SK-N-MC (cell line): ENCODE measurements at regions not wholly inside any gene's neighbourhood (a gene's known extent, or its start where the extent isn't known, plus 50 kb on each side); places are given as distances from the start of the nearest gene placed in this dataset.
"Not testable (repeated sequence)": the region's sequence is repeated elsewhere in the genome, so short reads cannot be mapped to it uniquely, and the experiment has no call there.

ENCODE experiments used
- DNase-seq: peaks from one replicate; pipeline ENCODE4 v3.0.0-alpha.2; 2011; ENCODE audit warnings: low read depth, low spot score
- H3K27ac ChIP-seq: fragments of 200-600 bp; sonication (generic); 2 replicates; pipeline ENCODE4 v1.5.1; 2016; ENCODE audit warnings: mixed run types
- H3K36me3 ChIP-seq: fragments of 200-600 bp; sonication (generic); 2 replicates; pipeline ENCODE4 v1.6.1; 2017; ENCODE audit warnings: antibody characterized with exemption, low read length, mixed read lengths; ENCODE audit not compliant: insufficient read depth
- H3K4me3 ChIP-seq: fragments of 200-600 bp; sonication (generic); 2 replicates; pipeline ENCODE4 v1.5.1; 2016
- H3K9ac ChIP-seq: fragments of 200-600 bp; sonication (generic); 2 replicates; pipeline ENCODE4 v1.8.0; 2017; ENCODE audit warnings: mixed run types, mixed read lengths; ENCODE audit not compliant: insufficient read length
- H3K9me3 ChIP-seq: fragments of 200-600 bp; sonication (generic); 2 replicates; pipeline ENCODE4 v1.6.1; 2017; ENCODE audit warnings: low read depth, mild to moderate bottlenecking, antibody characterized with exemption, low read length, moderate library complexity, mixed read lengths
- EZH2 ChIP-seq: fragments of 200-600 bp; sonication (generic); IDR thresholded peaks from one replicate; pipeline ENCODE4 v1.6.1; 2017; ENCODE audit warnings: antibody characterized with exemption
- FOXP2 ChIP-seq: optimal IDR thresholded peaks from 2 replicates; pipeline ENCODE3; 2011; ENCODE audit warnings: mild to moderate bottlenecking, moderate library complexity; ENCODE audit not compliant: insufficient read depth; ENCODE audit errors: extremely low read length, control extremely low read depth
- POLR2AphosphoS5 ChIP-seq: IDR thresholded peaks from 2 replicates; pipeline ENCODE4 v1.6.1; 2012; ENCODE audit warnings: mild to moderate bottlenecking, low read depth, low read length, borderline replicate concordance

DNA sequence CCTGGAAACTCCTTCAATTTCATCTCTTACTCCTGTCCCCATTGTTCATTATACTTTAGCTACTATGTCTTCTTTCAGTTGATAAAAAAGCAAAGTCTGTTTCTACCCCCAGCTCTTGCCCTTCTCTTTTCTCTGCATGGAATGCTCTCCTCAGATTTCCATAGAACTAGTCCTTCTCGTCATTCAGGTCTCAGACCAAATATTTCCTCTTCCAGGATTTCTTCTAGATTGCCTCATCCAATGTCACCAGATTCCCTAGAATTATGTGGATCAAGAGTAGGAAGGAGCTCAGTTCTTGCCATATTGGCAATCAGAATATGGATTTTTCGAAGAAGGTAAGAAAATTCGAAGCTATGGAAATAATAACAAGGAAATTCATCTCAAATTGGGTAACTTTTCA, 176.1 kb downstream of the GABRG2 start:
- TF ChIP-seq FOXP2 (no peak), POLR2AphosphoS5 (no peak), EZH2 (no peak)
- DNase-seq, result no peak
- no peaks in the 10 kb centered on the region for H3K9me3 ChIP-seq
- no peak overlapping the region for H3K4me3 ChIP-seq
- H3K36me3 ChIP-seq, result no peaks in the 10 kb centered on the region
- H3K9ac ChIP-seq, result no peak overlapping the region
- no peak overlapping the region for H3K27ac ChIP-seq

GRCh38 chr5:162248107-162248713, 180.6 kb downstream of the GABRG2 start:
- Histone ChIP-seq H3K4me3 (no peak overlapping the region), H3K9ac (no peak overlapping the region), H3K27ac (no peak overlapping the region), H3K9me3 (no peaks in the 10 kb centered on the region), H3K36me3 (no peaks in the 10 kb centered on the region)
- TF ChIP-seq EZH2 (no peak), POLR2AphosphoS5 (no peak), FOXP2 (no peak)
- DNase-seq, result no peak

GRCh38 chr5:162256711-162257110, 189.1 kb downstream of the GABRG2 start:
- no peaks in the 10 kb centered on the region for H3K9me3 ChIP-seq
- H3K9ac ChIP-seq, result no peak overlapping the region
- H3K4me3 ChIP-seq, result no peak overlapping the region
- DNase-seq, result no peak
- H3K27ac ChIP-seq, result no peak overlapping the region
- H3K36me3 ChIP-seq, result no peaks in the 10 kb centered on the region
- TF ChIP-seq POLR2AphosphoS5 (no peak), FOXP2 (no peak), EZH2 (no peak)

- H3K36me3 ChIP-seq, result no peaks in the 10 kb centered on the region
- no peak overlapping the region for H3K4me3 ChIP-seq
- no peaks in the 10 kb centered on the region for H3K9me3 ChIP-seq
- no peak overlapping the region for H3K27ac ChIP-seq
- no peak for TF ChIP-seq POLR2AphosphoS5
- TF ChIP-seq FOXP2, result no peak
- TF ChIP-seq EZH2, result no peak
- DNase-seq, result no peak
- no peak overlapping the region for H3K9ac ChIP-seq
These were observed 201.3 kb downstream of the GABRG2 start for GRCh38 chr5:162268694-162269481.

DNA sequence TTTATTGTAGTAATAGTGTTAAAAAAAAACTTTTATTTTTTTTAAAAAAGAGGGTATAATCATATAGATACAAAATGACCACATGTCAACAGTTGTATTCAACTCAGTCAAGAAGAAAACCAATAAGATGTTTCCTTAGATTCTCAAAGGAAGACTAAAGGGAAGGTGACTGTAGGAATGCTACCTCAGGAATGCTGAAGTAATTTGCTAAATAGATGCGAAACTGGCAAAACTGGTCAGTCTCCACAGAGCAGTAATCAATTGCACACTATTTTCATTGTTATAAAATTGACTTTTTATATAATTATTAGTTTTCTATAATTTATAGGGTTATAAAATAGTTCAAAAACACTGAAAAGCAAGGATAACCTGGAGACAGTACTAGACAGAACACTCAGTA, 204.8 kb downstream of the GABRG2 start:
- Histone ChIP-seq H3K9me3 (no peaks in the 10 kb centered on the region), H3K36me3 (no peaks in the 10 kb centered on the region), H3K9ac (no peak overlapping the region), H3K4me3 (no peak overlapping the region), H3K27ac (no peak overlapping the region)
- DNase-seq, result no peak
- no peak for TF ChIP-seq FOXP2
- TF ChIP-seq EZH2, result no peak
- TF ChIP-seq POLR2AphosphoS5, result no peak

DNA sequence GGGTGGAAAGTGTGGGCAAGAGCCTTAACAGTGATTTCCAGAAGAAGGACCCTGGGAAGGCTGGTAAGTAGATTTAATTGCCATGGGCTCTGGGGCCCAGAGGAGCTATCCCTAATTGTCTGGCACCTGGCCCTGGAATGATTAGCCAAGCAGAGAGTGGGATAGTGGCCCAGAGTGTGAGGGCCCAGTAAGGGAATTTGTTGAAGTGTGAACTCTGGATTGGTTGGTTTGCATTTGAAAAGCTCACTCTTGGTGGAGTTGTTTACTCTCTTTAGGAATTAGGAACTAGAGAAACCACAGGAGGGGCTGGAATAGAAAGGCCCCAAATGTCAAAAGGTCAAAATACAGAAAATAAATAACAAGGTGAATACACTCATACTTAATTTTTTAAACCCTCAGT, 207.1 kb downstream of the GABRG2 start:
- Histone ChIP-seq H3K9ac (no peak overlapping the region), H3K27ac (no peak overlapping the region), H3K4me3 (no peak overlapping the region), H3K9me3 (no peaks in the 10 kb centered on the region), H3K36me3 (no peaks in the 10 kb centered on the region)
- TF ChIP-seq EZH2 (no peak), FOXP2 (no peak), POLR2AphosphoS5 (no peak)
- no peak for DNase-seq

- not testable (repeated sequence) for H3K27ac ChIP-seq, DNase-seq, H3K9me3 ChIP-seq, H3K36me3 ChIP-seq, H3K9ac ChIP-seq, H3K4me3 ChIP-seq
These were observed 207.8 kb downstream of the GABRG2 start for GRCh38 chr5:162275387-162275786.

GRCh38 chr5:162282191-162282590, 214.6 kb downstream of the GABRG2 start:
- Histone ChIP-seq H3K9me3 (no peaks in the 10 kb centered on the region), H3K36me3 (no peaks in the 10 kb centered on the region), H3K9ac (no peak overlapping the region), H3K4me3 (no peak overlapping the region), H3K27ac (no peak overlapping the region)
- no peak for TF ChIP-seq EZH2
- DNase-seq, result no peak

GRCh38 chr5:162283609-162284008, 216.0 kb downstream of the GABRG2 start:
- no peak for DNase-seq
- H3K27ac ChIP-seq, result no peak overlapping the region
- H3K9ac ChIP-seq, result no peak overlapping the region
- H3K36me3 ChIP-seq, result no peaks in the 10 kb centered on the region
- no peak overlapping the region for H3K4me3 ChIP-seq
- no peaks in the 10 kb centered on the region for H3K9me3 ChIP-seq
- TF ChIP-seq FOXP2 (no peak), POLR2AphosphoS5 (no peak), EZH2 (no peak)
